Breast epithelium (tissue), 4 donors: ENCODE measurements at regions not wholly inside any gene's neighbourhood (a gene's known extent, or its start where the extent isn't known, plus 50 kb on each side); places are given as distances from the start of the nearest gene placed in this dataset.

Experiments
- DNase-seq, 2 donors: peaks; one replicate each; pipeline ENCODE4 v3.0.0-alpha.2; 2019; ENCODE audit warnings: low spot score in 2 of 2
- H3K27ac ChIP-seq, 2 donors: fragments of 200-600 bp; sonication (generic) in 1 of 2; one replicate each; pipeline ENCODE4 v1.5.1; 2016 to 2019; ENCODE audit warnings: mild to moderate bottlenecking in 1 of 2
- H3K27me3 ChIP-seq, 2 donors: fragments of 200-600 bp; sonication (generic) in 1 of 2; one replicate each; pipeline versions ENCODE4 v1.5.1 to v1.6.0; 2017 to 2019; ENCODE audit warnings: control low read depth in 1 of 2, mild to moderate bottlenecking in 1 of 2
- H3K36me3 ChIP-seq: fragments of 200-600 bp; one replicate; pipeline ENCODE4 v1.5.1; 2019
- H3K4me1 ChIP-seq, 2 donors: fragments of 200-600 bp; sonication (generic); one replicate each; pipeline ENCODE4 v1.5.1; 2016 to 2019; ENCODE audit warnings: control low read depth in 1 of 2
- H3K4me3 ChIP-seq, 3 donors: fragments of 200-600 bp; sonication (generic); 1 replicate in 2 of 3; 2 replicates in 1 of 3; pipeline ENCODE4 v1.5.1; 2016 to 2019; ENCODE audit warnings: mild to moderate bottlenecking in 3 of 3, moderate library complexity in 2 of 3
- H3K9me3 ChIP-seq, 2 donors: fragments of 200-600 bp; sonication (generic) in 1 of 2; one replicate each; pipeline ENCODE4 v1.5.1; 2016 to 2019; ENCODE audit warnings: control low read depth in 1 of 2
- POLR2A ChIP-seq: fragments of 450-650 bp; IDR thresholded peaks from one replicate; pipeline ENCODE4 v1.6.1; 2016; ENCODE audit warnings: antibody characterized with exemption, mild to moderate bottlenecking, moderate library complexity
- POLR2AphosphoS5 ChIP-seq, 3 donors: sonication (generic); formaldehyde crosslinking; IDR thresholded peaks; one replicate each; pipeline ENCODE4 v1.6.1; 2017; ENCODE audit warnings: antibody characterized with exemption in 3 of 3
- intact Hi-C: fragments of 100-400 bp; cut with DNase I; formaldehyde crosslinking; loops from one replicate; pipeline ENCODE4 v1.15.1; 2023; ENCODE audit warnings: low total_unique reads
- TF ChIP-seq, protein P1 (sequence below), 3 donors: fragments of 450-650 bp; IDR thresholded peaks; one replicate each; pipeline ENCODE4 v1.5.1; 2016 to 2017; ENCODE audit warnings: antibody characterized with exemption in 3 of 3, mild to moderate bottlenecking in 3 of 3, moderate library complexity in 3 of 3

DNA sequence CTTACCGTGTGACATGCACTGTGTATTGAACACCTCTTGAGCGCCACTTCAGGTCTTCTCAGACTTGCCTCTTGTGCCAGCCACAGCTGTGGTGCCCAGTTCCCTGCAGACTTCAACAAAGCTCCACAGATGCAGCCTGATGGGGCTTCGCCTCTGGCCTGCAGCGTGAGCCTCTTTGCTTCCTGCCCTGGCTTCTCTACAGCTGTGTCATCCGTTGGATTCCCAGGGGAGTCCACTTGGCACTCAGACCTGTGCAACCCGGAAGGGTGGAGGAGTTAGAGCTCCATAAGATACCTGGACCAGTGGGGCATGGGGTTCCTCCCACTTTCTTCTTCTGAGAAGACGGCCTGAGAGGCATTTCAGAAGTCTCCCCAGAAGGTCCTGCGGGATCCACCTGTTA lies 57.7 kb upstream of the BNIP2 start:
- no peaks in the 10 kb centered on the region for H3K4me1 ChIP-seq
- TF ChIP-seq, protein P1, sequence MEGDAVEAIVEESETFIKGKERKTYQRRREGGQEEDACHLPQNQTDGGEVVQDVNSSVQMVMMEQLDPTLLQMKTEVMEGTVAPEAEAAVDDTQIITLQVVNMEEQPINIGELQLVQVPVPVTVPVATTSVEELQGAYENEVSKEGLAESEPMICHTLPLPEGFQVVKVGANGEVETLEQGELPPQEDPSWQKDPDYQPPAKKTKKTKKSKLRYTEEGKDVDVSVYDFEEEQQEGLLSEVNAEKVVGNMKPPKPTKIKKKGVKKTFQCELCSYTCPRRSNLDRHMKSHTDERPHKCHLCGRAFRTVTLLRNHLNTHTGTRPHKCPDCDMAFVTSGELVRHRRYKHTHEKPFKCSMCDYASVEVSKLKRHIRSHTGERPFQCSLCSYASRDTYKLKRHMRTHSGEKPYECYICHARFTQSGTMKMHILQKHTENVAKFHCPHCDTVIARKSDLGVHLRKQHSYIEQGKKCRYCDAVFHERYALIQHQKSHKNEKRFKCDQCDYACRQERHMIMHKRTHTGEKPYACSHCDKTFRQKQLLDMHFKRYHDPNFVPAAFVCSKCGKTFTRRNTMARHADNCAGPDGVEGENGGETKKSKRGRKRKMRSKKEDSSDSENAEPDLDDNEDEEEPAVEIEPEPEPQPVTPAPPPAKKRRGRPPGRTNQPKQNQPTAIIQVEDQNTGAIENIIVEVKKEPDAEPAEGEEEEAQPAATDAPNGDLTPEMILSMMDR (IDR thresholded peaks at IDR 0.05) = no peak
- no peak for TF ChIP-seq POLR2AphosphoS5 (IDR thresholded peaks at IDR 0.05)
- TF ChIP-seq POLR2A = no peak
- no peak overlapping the region for H3K27ac ChIP-seq
- DNase-seq = no peak
- intact Hi-C loops = no loop called here
- H3K27me3 ChIP-seq = peaks cover 0 to 39% of the 10 kb centered on the region in 2 donors
- no peak overlapping the region for H3K4me3 ChIP-seq
- H3K36me3 ChIP-seq = no peaks in the 10 kb centered on the region
- H3K9me3 ChIP-seq = no peaks in the 10 kb centered on the region

DNA sequence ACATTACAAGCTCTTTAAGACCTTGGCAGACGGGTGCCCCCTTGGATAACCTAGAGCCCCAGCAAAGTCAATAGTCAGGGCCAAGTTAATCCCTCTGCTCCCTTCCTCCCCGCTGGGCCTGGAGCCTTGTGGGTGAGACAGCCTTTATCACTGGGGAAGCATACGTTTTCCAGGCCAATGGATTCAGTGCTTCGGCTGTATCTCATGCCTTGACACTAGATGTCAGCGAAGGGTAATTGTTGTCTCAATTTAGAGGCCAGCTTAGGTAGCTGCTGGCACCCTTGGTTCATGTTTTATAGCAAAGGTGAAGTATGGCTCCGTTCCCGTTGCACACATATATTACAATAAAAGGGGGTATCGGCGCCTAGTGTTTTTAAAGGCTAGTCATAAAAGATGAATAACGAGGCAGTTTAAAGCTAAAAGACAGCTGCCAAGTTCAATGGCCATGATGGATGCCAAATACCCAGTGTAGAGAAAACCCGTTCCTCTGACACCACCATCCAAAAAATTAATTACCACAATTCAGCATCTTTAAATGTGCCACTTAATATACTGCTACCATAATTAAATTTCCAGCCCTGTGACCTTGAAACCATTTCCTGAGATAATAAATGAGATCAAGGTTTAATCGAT lies 52.3 kb upstream of the BNIP2 start:
- no peak overlapping the region for H3K4me3 ChIP-seq
- no peaks in the 10 kb centered on the region for H3K36me3 ChIP-seq
- no peak overlapping the region for H3K27ac ChIP-seq
- DNase-seq = no peak
- intact Hi-C loops = no loop called here
- no peaks in the 10 kb centered on the region for H3K9me3 ChIP-seq
- H3K4me1 ChIP-seq = no peaks in the 10 kb centered on the region
- TF ChIP-seq, protein P1 (IDR thresholded peaks at IDR 0.05) = no peak
- TF ChIP-seq POLR2AphosphoS5 (IDR thresholded peaks at IDR 0.05) (no peak), POLR2A (no peak)
- peaks cover 0 to 22% of the 10 kb centered on the region in 2 donors for H3K27me3 ChIP-seq

GRCh38 chr15:59739557-59740186 lies 50.6 kb upstream of the BNIP2 start:
- DNase-seq = no peak
- peaks cover 0 to 15% of the 10 kb centered on the region in 2 donors for H3K27me3 ChIP-seq
- H3K36me3 ChIP-seq = no peaks in the 10 kb centered on the region
- intact Hi-C loops = no loop called here
- H3K9me3 ChIP-seq = no peaks in the 10 kb centered on the region
- no peak overlapping the region for H3K4me3 ChIP-seq
- H3K27ac ChIP-seq = no peak overlapping the region
- H3K4me1 ChIP-seq = no peaks in the 10 kb centered on the region
- TF ChIP-seq POLR2AphosphoS5 (IDR thresholded peaks at IDR 0.05) (no peak), POLR2A (no peak)
- TF ChIP-seq, protein P1 (IDR thresholded peaks at IDR 0.05) = no peak
